GM12891 (cell line): ENCODE measurements at regions not wholly inside any gene's neighbourhood (a gene's known extent, or its start where the extent isn't known, plus 50 kb on each side); places are given as distances from the start of the nearest gene placed in this dataset.

Experiments used
- DNase-seq: peaks from one replicate; pipeline ENCODE4 v3.0.0; 2011; ENCODE audit warnings: low spot score; ENCODE audit not compliant: insufficient read length
- FAIRE-seq: peaks from 2 replicates; lab custom pipeline; 2011; peaks lifted over from hg19 to GRCh38; lab: Jason Lieb, UNC
- PAX5 ChIP-seq: IDR thresholded peaks from 2 replicates; pipeline ENCODE4 v1.6.1; 2011; ENCODE audit warnings: low read length, moderate library complexity, mild to moderate bottlenecking; ENCODE audit not compliant: insufficient read depth, severe bottlenecking
- POLR2A ChIP-seq: IDR thresholded peaks from 2 replicates; pipeline ENCODE4 v1.6.1; 2011; ENCODE audit warnings: low read depth, low read length, control low read depth
- POLR2AphosphoS5 ChIP-seq: IDR thresholded peaks from 2 replicates; pipeline ENCODE4 v1.6.1; 2011; ENCODE audit warnings: low read depth, low read length, control low read depth
- POU2F2 ChIP-seq: IDR thresholded peaks from 2 replicates; pipeline ENCODE4 v1.6.1; 2011; ENCODE audit warnings: low read depth, mild to moderate bottlenecking, control low read depth, low read length, moderate library complexity
- SPI1 ChIP-seq: IDR thresholded peaks from 2 replicates; pipeline ENCODE4 v1.6.1; 2011; ENCODE audit warnings: low read depth, low read length, control low read depth
- TAF1 ChIP-seq: IDR thresholded peaks from 2 replicates; pipeline ENCODE4 v1.6.1; 2011; ENCODE audit warnings: low read depth, low read length, control low read depth

DNA sequence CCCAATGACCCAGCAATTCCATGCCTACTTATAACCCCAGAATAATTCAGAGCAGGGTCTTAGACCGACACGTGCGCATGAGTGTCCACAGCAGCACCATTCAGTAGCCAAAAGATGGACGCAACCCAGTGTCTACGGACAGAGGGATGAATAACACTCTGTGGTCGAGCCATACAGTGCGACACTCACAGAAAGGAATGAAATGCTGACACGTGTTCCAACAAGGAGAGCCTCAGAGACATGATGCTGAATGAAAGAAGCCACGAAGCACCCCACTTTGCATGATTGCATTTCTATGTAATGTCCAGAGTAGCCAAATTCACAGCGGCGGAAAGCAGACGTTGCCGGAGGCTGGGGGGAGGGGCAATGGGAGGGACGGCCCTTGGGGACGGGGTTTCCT, 134.4 kb downstream of the CTTN start:
- TF ChIP-seq POU2F2 (no peak), POLR2AphosphoS5 (no peak)
- DNase-seq (no peak), FAIRE-seq (no peak)

DNA sequence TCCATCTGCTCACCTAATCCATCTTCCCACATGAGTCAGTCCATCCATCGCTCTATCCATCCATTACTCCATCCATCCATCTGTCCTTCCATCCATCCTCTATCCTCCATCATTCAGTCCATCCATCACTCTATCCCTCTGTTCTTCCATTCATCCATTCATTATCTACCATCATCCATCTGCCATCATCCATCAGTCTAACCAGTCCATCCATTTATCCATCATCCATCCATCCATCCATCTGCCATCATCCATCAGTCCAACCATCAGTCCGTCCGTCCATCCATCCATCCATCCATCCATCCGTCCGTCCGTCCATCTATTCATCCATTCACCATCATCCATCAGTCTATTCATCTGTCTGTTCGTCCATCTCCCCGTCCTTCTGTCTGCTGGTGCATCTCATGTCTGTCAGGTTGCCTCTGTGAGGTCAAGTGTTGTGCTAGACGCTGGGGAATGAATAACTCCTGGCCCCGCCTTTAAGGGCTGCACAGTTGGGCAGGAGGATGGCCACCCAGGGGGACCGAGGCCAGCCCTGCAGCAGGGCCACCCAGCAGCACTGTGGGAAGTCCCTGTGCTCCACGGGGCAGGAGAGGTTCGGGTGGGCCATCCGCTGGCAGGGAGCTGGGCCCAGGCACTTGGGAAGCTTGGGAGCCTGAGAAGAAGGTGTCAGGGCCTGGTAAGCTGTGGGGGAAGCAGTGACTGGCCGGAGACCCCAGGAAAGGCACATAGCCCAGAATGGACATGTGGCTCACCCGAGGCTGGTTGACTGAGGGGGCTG, 137.1 kb downstream of the CTTN start:
- FAIRE-seq (no peak), DNase-seq (no peak)
- TF ChIP-seq PAX5, result no peak
- TF ChIP-seq POLR2AphosphoS5, result no peak
- no peak for TF ChIP-seq SPI1
- no peak for TF ChIP-seq POLR2A
- TF ChIP-seq POU2F2, result no peak
- no peak for TF ChIP-seq TAF1

DNA sequence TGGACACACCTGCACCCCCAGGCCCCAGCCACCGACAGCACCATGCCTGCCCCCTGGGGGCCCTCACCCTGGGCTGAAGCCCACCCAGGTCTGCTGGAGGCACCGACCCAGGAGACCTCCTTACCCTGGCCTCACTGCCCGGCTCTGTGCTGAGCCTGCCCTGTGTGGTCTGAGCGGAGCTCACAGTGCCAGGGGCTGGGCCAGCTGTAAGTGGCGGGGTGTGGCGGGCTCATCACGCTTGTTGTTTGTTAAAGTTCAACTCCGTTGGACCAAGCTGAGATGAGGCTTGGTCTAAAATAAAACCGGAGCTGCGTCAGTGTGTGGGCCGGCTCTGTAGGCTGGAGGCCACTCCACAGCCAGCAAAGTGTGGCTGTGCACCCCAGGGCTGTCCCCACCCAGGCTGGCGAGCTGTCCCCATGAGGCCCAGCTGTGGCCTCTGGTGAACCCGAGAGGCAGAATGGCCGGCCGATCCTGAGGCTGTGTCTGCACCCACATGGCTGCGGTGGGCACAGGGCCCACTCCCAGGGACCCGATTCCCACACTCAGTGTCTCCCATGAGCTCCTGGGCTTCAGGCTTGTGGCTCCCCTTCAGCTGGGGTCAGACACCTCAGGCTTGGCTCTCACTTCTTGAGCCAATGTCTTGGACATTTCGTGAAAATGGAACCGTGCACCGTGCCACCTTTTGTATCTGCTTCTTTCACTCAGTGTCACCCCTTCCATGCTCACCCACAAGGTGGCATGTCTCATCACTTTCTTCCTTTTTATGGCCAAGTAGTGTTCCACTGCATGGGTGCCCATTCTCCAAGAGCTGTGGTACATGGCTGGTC, 137.9 kb downstream of the CTTN start:
- TF ChIP-seq PAX5, result no peak
- no peak for TF ChIP-seq POLR2AphosphoS5
- FAIRE-seq (no peak), DNase-seq (no peak)

DNA sequence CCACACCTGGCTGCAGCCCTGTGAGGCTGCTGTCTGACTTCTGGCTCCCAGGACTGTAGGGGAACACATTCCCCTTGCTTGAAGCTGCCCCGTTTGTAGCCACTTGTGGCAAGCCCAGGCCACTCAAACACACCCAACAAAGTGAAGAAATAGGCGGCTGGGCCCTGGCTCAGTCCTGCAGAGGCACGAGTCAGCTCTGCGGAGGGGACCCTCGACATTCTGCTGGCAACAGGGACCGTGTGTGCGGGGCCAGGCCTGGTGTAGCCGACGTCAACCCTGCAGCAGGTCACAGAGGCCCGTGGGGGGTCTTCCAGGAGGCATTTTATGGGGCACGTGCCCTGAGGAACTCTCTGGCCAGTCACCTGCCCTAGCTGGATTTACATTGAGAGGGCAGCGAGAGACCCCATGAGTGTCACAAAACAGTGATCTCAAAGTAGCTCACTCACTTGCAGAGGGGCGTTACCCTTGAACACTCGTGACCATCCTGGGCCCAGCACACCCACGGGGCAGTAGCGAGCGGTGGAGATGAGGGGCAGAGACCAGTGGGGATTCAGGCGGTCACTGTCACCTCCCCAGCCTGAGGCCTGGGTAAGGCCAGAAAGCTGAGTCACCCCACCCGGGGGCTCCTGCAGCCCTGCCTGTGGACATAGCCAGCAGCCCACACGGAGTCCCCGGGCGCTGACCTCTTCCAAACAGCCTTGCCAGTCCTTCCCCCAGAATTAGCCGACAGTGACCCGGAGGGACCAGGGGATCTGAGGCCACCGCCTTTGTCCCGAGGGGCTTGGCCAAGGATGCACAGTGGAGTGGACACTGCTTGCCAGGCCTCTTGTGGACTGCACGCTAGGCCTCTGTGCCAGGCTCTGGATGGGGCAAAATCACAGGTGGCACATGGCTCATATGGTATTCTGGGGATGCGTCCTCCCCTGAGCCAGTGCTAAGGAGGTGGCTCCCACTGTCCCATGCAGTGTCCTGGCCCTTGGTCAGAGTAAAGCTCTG, 139.5 kb downstream of the CTTN start:
- DNase-seq (no peak), FAIRE-seq (no peak)
- TF ChIP-seq POU2F2 (no peak), SPI1 (no peak), POLR2A (no peak), POLR2AphosphoS5 (no peak), PAX5 (no peak), TAF1 (no peak)

DNA sequence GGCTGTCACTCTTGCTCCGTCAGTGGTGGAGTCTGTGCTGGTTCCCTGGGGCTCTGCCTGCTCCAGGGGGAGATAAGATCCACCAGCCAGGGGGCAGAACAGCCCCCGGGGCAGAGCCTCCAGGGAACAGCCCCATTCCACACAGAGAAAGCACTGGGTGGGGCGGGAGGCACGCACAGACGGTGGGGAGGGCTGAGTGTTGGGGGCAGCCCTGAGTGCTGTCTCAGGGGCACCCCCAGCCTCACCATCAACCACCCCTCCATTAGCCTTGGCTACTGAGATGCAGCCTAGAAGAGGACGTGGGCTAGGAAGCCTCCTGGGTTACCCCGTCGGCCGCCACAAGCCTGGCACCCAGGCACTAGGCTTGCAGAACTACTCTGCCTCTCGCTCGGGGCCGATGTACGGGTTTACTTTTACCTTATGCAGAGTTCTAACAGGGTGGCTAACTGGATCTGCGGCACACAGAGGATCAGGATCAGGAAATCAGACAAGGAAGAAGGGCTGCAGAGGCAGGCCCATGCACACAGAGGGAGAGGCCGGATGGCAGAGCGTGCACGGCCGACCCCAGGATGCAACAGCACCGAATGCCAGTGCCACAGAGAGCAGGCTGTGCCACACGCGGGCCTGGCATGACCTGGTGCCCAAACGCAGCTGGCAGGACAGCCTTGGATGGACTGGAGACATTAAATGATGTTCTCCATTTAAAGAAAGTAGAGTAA, 140.5 kb downstream of the CTTN start:
- FAIRE-seq (no peak), DNase-seq (no peak)

DNA sequence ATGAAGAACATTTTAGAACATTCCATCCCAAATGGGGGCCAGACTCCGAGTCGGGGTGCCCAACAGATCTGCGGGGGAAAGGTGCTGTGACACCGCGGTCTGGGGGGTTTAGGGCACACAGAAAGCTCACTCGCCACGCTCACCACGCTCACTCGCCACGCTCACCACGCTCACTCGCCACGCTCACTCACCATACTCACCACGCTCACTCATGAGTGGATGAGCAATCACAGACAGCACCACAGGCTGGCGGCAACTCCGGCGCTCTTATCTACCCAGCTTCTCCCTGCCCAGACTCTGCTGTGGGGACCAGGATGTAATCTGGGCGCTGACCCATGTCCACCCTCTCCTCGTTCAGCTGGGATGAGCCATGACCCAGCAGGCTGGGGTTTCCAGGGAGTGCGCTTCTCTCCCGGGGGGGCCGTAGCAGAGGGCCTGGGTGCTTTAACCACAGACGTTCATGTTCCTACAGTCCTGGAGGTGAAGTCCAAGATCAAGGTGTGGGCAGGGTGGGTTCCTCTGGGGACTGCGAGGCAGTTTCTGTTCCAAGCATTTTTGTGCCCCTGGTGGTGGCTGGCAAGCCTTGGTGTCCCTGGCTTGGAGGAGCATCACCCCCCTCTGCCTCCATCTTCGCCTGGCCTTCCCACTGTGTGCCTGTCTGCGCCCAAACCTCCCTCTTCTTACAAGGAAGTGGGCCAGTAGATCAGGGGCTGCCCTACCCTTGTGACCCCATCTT, 141.2 kb downstream of the CTTN start:
- DNase-seq, result no peak
- FAIRE-seq, result peak; percentile 56
- TF ChIP-seq POU2F2 (no peak), POLR2AphosphoS5 (no peak), PAX5 (no peak), POLR2A (no peak), SPI1 (no peak), TAF1 (no peak)

More for the DNA sequence above, 140.5 kb downstream of the CTTN start:
- TF ChIP-seq SPI1 (no peak), POU2F2 (no peak), POLR2A (no peak), POLR2AphosphoS5 (no peak), PAX5 (no peak), TAF1 (no peak)

DNA sequence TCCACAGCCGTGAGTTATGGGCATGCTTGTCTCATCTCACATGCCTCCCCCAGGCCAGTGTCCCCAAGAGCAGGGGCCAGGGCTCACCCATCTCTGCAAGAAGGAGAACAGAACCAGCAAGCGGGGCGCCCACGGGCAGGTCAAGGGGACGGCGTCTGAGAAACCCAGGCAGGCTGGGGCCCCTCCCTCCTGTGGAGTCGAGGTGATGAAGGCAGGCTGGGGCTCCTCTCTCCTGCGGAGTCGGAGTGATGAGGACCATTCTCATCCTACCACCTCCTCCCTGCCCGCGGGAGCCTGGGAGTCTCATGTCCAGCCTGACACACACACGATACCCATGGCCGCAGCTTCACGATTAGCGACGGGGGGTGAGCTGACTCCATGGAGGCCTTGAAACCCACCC, 141.9 kb downstream of the CTTN start:
- DNase-seq, result no peak
- no peak for FAIRE-seq
- no peak for TF ChIP-seq POU2F2
- TF ChIP-seq POLR2A, result no peak
- TF ChIP-seq TAF1, result no peak
- TF ChIP-seq POLR2AphosphoS5, result no peak
- no peak for TF ChIP-seq PAX5
- TF ChIP-seq SPI1, result no peak

DNA sequence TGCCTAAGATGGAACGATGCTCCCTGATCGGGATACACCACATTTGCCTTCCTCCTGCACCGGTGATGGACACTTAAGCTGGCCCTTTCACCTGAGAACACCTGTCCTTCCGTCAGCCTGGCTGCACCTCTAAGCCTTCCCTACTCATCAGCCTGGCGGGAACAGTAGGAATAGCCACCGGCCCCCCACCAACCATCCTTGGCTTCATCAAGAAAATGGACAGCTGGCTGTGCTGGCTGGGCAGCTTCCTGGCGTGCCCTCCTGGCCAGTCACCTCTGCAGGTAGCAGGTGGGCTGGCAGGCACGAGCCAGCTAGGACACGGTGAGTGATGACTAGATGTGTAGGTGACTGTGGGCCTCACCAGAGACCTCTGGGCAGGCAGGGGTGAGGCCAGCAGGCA, 142.8 kb downstream of the CTTN start:
- DNase-seq (no peak), FAIRE-seq (no peak)
- TF ChIP-seq POU2F2, result no peak
